SIG-M5 treated with dmso at 0.1 percent for 504 hours (cell line): ENCODE measurements at regions not wholly inside any gene's neighbourhood (a gene's known extent, or its start where the extent isn't known, plus 50 kb on each side); places are given as distances from the start of the nearest gene placed in this dataset.

Source experiments
- DNase-seq: peaks from one replicate; lab custom pipeline; 2025; ENCODE audit not compliant: unreplicated experiment; lab: John Stamatoyannopoulos, UW

DNA sequence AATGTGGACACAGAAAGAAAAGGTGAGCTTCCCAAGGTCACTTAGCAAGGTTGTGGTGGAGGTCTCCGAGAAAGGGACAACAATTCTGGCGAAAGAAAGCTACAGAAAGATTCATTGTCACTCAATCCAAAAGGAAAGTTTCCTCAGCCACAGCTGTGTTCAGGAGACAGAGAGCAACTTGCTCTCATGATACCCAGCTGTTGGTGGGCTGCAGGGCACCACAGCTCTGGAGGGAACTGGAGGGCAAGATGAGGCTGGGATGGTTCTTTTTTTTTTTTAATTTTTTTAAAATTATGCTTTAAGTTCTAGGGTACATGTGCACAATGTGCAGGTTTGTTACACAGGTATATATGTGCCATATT is 50.7 kb upstream of the VTCN1 start:
- DNase-seq = no peak

DNA sequence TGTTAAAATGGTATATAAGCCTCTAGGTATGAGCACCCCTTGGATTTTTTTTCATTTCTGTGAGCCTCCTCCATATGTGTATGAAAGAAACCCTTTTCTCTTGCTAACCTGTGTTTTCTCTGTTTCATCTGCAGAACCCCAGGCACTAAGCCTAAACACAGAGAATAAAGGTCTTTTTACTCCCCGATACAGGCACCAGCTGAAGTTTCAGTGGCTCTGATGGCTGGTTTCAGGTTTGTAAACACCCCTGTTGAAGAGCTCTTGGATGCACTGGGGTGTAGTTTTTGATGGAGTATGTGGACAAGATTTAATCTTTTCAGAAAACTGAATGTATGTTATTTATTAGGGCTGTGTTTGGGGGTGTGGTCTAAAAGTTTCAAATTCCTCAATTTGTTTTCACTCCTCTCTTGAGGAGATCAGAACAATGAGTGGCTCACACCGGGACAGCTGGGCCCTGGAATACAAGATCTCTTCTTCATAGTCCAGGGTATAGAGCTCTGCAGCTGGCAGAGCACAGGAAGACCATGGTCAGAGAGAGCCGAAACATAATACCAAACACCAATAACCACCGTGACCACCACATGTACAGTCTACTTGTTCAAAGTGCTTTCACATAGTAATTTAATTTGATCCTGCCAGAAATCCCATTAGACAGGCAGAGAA is 50.2 kb upstream of the VTCN1 start:
- DNase-seq = no peak
